ENCODE measurements at regions not wholly inside any gene's neighbourhood (a gene's known extent, or its start where the extent isn't known, plus 50 kb on each side); places are given as distances from the start of the nearest gene placed in this dataset.

DNA sequence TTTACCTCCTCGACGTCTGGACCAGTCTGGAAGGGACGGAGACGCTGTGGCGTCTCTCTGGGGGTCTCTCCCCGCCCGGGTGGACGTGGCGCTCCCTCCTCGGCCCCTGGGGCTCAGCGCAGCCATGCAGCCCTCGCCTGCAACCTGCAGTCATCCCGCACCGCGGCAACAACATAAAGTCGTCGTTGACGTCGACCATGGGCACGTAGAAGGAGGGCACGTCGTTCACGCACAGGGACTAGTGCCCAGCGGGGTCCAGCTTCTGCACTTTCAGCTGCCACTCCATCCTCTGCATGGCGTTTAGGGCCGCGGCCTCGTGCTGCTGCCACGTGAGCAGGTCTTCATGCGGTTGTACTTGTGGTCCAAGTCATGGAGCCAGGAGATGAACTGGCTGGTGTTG lies 889.6 kb upstream of the LRRTM1 start:
- Histone ChIP-seq H3K4me1 (ENCODE audit: control insufficient read depth, low read length) (no peaks in the 10 kb centered on the region), H3K9me2 (replicated peaks; ENCODE audit: control insufficient read depth, low read length) (no peaks in the 10 kb centered on the region)

DNA sequence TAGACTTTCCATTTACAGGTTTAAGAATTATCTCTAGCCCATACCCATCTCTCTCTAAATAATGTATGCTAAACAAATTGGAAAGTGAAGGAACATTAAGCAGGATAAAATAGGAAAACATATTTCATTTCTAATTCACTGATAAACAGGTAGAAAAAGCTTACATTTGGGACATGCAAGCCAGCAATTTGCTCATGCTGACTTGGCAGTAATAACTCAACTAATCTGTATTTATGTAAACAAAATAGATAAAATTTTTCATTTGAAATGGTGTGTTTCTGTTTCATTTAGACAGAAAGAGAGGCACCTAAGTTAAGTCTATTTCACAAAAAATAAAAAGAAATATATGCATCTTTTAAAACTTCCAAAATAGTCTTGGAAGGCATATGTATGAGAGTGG lies 877.3 kb upstream of the LRRTM1 start:
- Histone ChIP-seq H3K4me1 (ENCODE audit: control insufficient read depth, low read length) (no peaks in the 10 kb centered on the region), H3F3A (ENCODE audit: control insufficient read depth, insufficient read depth) (no peaks in the 10 kb centered on the region), H3K9me2 (replicated peaks; ENCODE audit: control insufficient read depth, low read length) (no peaks in the 10 kb centered on the region), H3K9me3 (ENCODE audit: control insufficient read depth, insufficient read depth, low read length) (no peaks in the 10 kb centered on the region), H3K4me3 (ENCODE audit: low read length) (no peak overlapping the region), H4K20me1 (ENCODE audit: control insufficient read depth, insufficient read depth, low read depth, low read length) (no peaks in the 10 kb centered on the region), H3K27me3 (ENCODE audit: control insufficient read depth, low read length) (no peaks in the 10 kb centered on the region), H3K79me2 (ENCODE audit: control insufficient read depth, low read length) (no peaks in the 10 kb centered on the region), H3K4me2 (ENCODE audit: low read length) (no peak overlapping the region), H3K36me3 (ENCODE audit: control insufficient read depth, low read length) (no peaks in the 10 kb centered on the region), H3K27ac (ENCODE audit: low read depth, low read length) (no peak overlapping the region)
- TF ChIP-seq EZH2phosphoT487 (IDR thresholded peaks at IDR 0.05; ENCODE audit: borderline replicate concordance, low read length): no peak
- TF ChIP-seq, protein P1, sequence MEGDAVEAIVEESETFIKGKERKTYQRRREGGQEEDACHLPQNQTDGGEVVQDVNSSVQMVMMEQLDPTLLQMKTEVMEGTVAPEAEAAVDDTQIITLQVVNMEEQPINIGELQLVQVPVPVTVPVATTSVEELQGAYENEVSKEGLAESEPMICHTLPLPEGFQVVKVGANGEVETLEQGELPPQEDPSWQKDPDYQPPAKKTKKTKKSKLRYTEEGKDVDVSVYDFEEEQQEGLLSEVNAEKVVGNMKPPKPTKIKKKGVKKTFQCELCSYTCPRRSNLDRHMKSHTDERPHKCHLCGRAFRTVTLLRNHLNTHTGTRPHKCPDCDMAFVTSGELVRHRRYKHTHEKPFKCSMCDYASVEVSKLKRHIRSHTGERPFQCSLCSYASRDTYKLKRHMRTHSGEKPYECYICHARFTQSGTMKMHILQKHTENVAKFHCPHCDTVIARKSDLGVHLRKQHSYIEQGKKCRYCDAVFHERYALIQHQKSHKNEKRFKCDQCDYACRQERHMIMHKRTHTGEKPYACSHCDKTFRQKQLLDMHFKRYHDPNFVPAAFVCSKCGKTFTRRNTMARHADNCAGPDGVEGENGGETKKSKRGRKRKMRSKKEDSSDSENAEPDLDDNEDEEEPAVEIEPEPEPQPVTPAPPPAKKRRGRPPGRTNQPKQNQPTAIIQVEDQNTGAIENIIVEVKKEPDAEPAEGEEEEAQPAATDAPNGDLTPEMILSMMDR (IDR thresholded peaks at IDR 0.05; ENCODE audit: low read depth, low read length, poor library complexity, severe bottlenecking): no peak

More for the DNA sequence above, 889.6 kb upstream of the LRRTM1 start:
- Histone ChIP-seq H3K79me2 (ENCODE audit: control insufficient read depth, low read length) (no peaks in the 10 kb centered on the region), H4K20me1 (ENCODE audit: control insufficient read depth, insufficient read depth, low read depth, low read length) (no peaks in the 10 kb centered on the region), H3K4me2 (ENCODE audit: low read length) (no peak overlapping the region), H3F3A (ENCODE audit: control insufficient read depth, insufficient read depth) (no peaks in the 10 kb centered on the region), H3K27me3 (ENCODE audit: control insufficient read depth, low read length) (no peaks in the 10 kb centered on the region), H3K4me3 (ENCODE audit: low read length) (no peak overlapping the region), H3K36me3 (ENCODE audit: control insufficient read depth, low read length) (no peaks in the 10 kb centered on the region), H3K9me3 (ENCODE audit: control insufficient read depth, insufficient read depth, low read length) (peaks cover 18% of the 10 kb centered on the region; the same call in 1 of the 2 replicates), H3K27ac (ENCODE audit: low read depth, low read length) (no peak overlapping the region)
- no peak for TF ChIP-seq EZH2phosphoT487 (IDR thresholded peaks at IDR 0.05; ENCODE audit: borderline replicate concordance, low read length)
- TF ChIP-seq, protein P1 (IDR thresholded peaks at IDR 0.05; ENCODE audit: low read depth, low read length, poor library complexity, severe bottlenecking): no peak

DNA sequence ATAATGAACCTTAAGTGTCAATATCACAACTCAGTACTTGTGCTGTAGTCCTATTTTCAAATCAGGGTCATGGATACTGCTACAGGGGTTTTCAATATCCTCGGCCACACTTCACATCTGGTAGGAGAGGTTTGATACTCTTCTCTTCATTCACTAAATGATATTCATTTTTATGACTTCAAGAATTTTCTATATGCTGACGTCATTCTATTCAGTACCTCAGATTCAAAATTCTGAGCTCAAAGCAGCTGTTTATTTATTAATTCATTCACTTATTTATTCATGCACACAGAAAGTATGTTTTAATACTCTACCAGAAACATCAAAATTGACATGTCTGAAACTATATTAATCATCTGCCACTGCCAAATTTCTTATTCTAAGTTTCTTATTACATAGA lies 866.9 kb upstream of the LRRTM1 start:
- H3K9me2 ChIP-seq (replicated peaks; ENCODE audit: control insufficient read depth, low read length): no peaks in the 10 kb centered on the region
- no peaks in the 10 kb centered on the region for H3K9me3 ChIP-seq (ENCODE audit: control insufficient read depth, insufficient read depth, low read length)
- H3K36me3 ChIP-seq (ENCODE audit: control insufficient read depth, low read length): no peaks in the 10 kb centered on the region
- H4K20me1 ChIP-seq (ENCODE audit: control insufficient read depth, insufficient read depth, low read depth, low read length): no peaks in the 10 kb centered on the region
- H3K4me3 ChIP-seq (ENCODE audit: low read length): no peak overlapping the region
- no peaks in the 10 kb centered on the region for H3F3A ChIP-seq (ENCODE audit: control insufficient read depth, insufficient read depth)
- no peaks in the 10 kb centered on the region for H3K4me1 ChIP-seq (ENCODE audit: control insufficient read depth, low read length)
- TF ChIP-seq, protein P1 (IDR thresholded peaks at IDR 0.05; ENCODE audit: low read depth, low read length, poor library complexity, severe bottlenecking): no peak
- no peak for TF ChIP-seq EZH2phosphoT487 (IDR thresholded peaks at IDR 0.05; ENCODE audit: borderline replicate concordance, low read length)
- H3K27ac ChIP-seq (ENCODE audit: low read depth, low read length): no peak overlapping the region
- no peaks in the 10 kb centered on the region for H3K79me2 ChIP-seq (ENCODE audit: control insufficient read depth, low read length)
- no peaks in the 10 kb centered on the region for H3K27me3 ChIP-seq (ENCODE audit: control insufficient read depth, low read length)
- no peak overlapping the region for H3K4me2 ChIP-seq (ENCODE audit: low read length)

DNA sequence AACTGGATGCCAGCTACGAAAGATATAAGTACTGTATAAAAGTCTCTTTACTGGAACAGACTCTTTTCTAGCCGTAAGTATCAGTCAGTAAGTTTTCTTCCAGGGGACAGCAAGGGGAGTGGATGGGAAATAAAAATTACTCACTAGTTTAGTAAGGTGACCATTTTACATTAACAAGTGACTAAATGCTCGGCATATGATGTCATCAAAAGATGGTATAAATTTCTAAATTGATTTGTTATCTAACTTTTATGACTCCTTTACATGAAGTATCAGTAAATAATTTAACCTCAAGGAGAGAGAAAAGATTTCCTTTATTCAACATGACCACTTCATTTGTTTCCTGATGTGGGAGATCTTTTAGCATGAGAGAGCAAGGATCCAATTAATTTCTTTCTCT lies 859.0 kb upstream of the LRRTM1 start:
- H3K4me1 ChIP-seq (ENCODE audit: control insufficient read depth, low read length): no peaks in the 10 kb centered on the region
- H3K36me3 ChIP-seq (ENCODE audit: control insufficient read depth, low read length): no peaks in the 10 kb centered on the region
- H3K9me3 ChIP-seq (ENCODE audit: control insufficient read depth, insufficient read depth, low read length): no peaks in the 10 kb centered on the region
- TF ChIP-seq, protein P1 (IDR thresholded peaks at IDR 0.05; ENCODE audit: low read depth, low read length, poor library complexity, severe bottlenecking): no peak
- TF ChIP-seq EZH2phosphoT487 (IDR thresholded peaks at IDR 0.05; ENCODE audit: borderline replicate concordance, low read length): no peak
- no peaks in the 10 kb centered on the region for H4K20me1 ChIP-seq (ENCODE audit: control insufficient read depth, insufficient read depth, low read depth, low read length)
- no peak overlapping the region for H3K4me3 ChIP-seq (ENCODE audit: low read length)
- H3K27ac ChIP-seq (ENCODE audit: low read depth, low read length): no peak overlapping the region
- no peaks in the 10 kb centered on the region for H3F3A ChIP-seq (ENCODE audit: control insufficient read depth, insufficient read depth)
- H3K27me3 ChIP-seq (ENCODE audit: control insufficient read depth, low read length): no peaks in the 10 kb centered on the region
- no peaks in the 10 kb centered on the region for H3K9me2 ChIP-seq (replicated peaks; ENCODE audit: control insufficient read depth, low read length)
- no peaks in the 10 kb centered on the region for H3K79me2 ChIP-seq (ENCODE audit: control insufficient read depth, low read length)
- H3K4me2 ChIP-seq (ENCODE audit: low read length): no peak overlapping the region

All from DOHH2 (cell line).